CMK (cell line): ENCODE measurements at regions not wholly inside any gene's neighbourhood (a gene's known extent, or its start where the extent isn't known, plus 50 kb on each side); places are given as distances from the start of the nearest gene placed in this dataset.

ENCODE experiments used
- DNase-seq: peaks from one replicate; pipeline ENCODE4 v3.0.0-alpha.2; 2010; ENCODE audit warnings: low read depth

DNA sequence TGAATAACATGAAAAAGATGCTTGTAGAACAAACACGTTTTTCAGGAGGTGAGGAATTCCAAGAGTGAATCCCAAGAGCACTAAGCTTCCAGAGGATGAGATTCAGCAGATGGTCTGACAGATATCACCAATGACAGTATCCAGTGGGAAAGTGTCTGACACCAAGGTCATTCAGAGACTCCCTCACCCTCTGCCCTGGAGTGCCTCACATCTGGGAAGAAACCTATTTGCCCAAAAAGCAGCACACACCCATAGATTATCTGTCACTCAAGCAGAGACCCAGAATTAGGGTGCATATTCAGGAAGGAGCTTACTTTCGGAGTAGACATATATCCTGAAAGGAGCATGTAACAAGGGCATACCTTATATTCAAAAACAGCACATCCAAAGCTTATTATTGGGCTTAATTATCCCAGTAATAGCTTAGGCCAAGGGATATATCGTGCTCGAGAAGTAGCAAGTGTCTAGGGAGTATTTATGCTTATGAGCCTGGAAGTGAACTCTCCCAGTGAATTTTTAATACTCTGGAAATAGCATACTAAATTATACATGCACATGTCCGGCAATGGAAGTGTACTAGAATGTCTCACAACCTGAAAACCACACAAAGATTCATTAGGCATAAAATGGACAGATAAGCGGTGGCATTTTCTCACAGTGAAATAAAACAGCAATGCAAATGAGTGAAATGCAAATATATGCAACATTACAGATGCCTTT lies 998.1 kb upstream of the TMEM132C start:
- no peak for DNase-seq

GRCh38 chr12:127270193-127270592 lies 996.8 kb upstream of the TMEM132C start:
- DNase-seq, result no peak

- no peak for DNase-seq
These were observed 995.2 kb upstream of the TMEM132C start for GRCh38 chr12:127271776-127272175.

- no peak for DNase-seq
These were observed 994.1 kb upstream of the TMEM132C start for GRCh38 chr12:127272864-127273263.

GRCh38 chr12:127273626-127274025 lies 993.3 kb upstream of the TMEM132C start:
- no peak for DNase-seq

DNA sequence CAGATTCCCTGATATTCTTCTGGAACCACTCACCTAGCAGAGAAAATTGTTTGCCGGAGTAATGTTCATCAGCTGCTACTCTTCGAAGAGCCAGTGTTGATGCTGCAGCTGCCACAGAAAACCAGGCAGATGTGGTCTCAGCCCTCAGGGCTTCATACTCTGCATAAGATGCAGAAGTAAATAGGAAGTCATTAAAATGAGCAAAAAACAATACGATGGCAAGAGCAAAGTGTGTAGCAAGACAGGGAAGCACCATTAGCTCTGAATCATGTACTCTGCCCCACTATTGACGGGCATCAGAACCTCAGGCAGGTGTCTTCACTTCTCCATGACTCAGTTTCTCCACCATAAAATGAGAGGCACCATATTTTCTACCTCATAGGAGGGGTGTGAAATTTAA lies 991.6 kb upstream of the TMEM132C start:
- DNase-seq, result no peak

GRCh38 chr12:127277882-127278281 lies 989.1 kb upstream of the TMEM132C start:
- DNase-seq, result no peak

- no peak for DNase-seq
These were observed 988.6 kb upstream of the TMEM132C start for GRCh38 chr12:127278351-127278750.

DNA sequence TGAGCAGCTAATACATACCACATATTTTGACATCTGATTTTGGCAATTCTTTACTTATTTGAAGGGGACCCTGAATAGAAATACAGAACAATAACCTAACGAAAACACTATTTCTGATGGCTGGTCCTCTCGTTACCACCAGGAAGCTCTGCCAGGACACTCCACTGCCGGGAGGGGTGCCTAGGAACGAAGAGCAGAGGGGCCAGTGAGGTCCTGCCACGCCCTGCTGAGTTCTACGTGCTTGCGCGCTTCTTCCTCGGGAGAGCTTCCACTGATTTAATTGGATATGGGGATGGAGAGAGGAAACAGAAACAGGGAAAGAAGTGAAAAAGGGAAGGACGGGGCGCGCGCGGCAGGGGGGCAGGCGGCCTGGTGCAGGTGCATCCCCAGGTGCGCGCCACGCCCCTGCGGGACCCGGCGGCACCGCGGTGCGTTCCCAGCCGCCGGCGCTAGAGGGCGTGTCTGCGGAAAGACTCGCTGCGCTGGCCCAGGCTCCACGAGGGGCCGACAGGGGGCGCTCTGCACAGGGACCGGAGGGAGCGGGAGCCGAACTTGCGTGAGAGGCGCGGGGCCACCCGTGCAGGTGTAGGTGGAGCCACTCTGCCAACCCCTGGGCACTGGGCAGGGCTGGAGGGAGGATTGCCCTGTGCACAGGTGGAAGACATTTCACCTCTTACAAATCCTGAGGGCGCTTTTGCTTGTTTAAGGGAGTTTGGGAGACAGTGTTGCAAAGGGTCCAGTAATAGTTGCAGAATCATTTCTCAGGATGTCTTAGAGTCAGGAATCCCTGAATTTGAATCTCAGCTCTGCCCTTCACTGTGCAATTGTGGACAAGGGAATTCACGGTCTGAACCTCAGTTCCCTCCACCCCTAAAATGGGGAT lies 986.3 kb upstream of the TMEM132C start:
- no peak for DNase-seq

GRCh38 chr12:127282786-127283565 lies 984.0 kb upstream of the TMEM132C start:
- DNase-seq, result no peak

DNA sequence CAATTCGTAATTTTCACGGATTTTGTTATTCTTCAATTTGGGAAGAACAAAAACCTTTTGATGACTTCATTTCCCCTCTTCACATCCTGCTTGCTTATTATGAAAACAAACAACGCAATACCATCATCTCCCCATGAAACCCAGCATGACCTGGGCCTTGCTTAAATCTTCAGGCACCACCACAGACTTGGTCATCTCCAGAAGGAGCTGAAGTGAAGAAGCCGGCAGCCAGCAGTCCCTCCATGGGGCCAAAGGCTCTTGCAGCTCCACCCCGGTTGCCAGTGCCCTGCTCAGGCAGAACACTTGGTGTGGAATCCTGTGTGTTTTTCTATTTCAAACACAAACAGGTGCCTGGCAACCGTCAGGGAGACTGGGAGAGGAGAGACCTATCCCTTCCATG lies 982.9 kb upstream of the TMEM132C start:
- no peak for DNase-seq

- DNase-seq, result no peak
These were observed 982.0 kb upstream of the TMEM132C start for GRCh38 chr12:127284870-127285431.

- no peak for DNase-seq
These were observed 980.7 kb upstream of the TMEM132C start for GRCh38 chr12:127286281-127286680.

- DNase-seq, result no peak
These were observed 979.7 kb upstream of the TMEM132C start for GRCh38 chr12:127287256-127287655.

GRCh38 chr12:127290251-127290650 lies 976.7 kb upstream of the TMEM132C start:
- DNase-seq, result no peak

GRCh38 chr12:127292736-127293135 lies 974.2 kb upstream of the TMEM132C start:
- DNase-seq, result no peak

- DNase-seq, result no peak
These were observed 973.3 kb upstream of the TMEM132C start for GRCh38 chr12:127293507-127294310.

- no peak for DNase-seq
These were observed 972.2 kb upstream of the TMEM132C start for GRCh38 chr12:127294651-127295210.

- DNase-seq, result no peak
These were observed 971.3 kb upstream of the TMEM132C start for GRCh38 chr12:127295630-127296029.

DNA sequence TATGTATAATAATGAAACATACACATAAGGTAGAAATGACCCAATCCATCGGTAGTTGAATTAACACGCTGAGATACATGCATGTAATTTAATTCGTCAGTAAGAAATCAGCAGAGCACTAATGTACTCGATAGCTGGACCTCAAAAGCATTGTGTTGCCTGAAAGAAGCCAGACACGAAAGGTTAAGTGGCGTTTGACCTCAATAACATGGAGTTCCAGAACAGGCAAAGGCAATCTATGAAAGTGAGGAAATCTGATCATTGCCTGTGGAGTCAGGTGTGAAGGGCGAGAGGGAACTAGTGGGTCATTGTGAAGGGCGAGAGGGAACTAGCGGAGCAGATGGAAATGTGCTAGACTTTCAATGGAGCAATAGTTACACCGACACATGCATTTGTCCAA lies 970.4 kb upstream of the TMEM132C start:
- no peak for DNase-seq

GRCh38 chr12:127297327-127297726 lies 969.6 kb upstream of the TMEM132C start:
- no peak for DNase-seq
